Hepatocyte (in vitro differentiated cells): ENCODE measurements at regions not wholly inside any gene's neighbourhood (a gene's known extent, or its start where the extent isn't known, plus 50 kb on each side); places are given as distances from the start of the nearest gene placed in this dataset.

Experiments used
- EZH2 ChIP-seq: fragments of 200-600 bp; sonication (generic); IDR thresholded peaks from 2 replicates; pipeline ENCODE4 v1.6.1; 2016; ENCODE audit warnings: antibody characterized with exemption, mild to moderate bottlenecking, borderline replicate concordance
- EZH2phosphoT487 ChIP-seq: fragments of 200-600 bp; sonication (generic); IDR thresholded peaks from one replicate; pipeline ENCODE4 v1.6.1; 2018; ENCODE audit warnings: antibody characterized with exemption, mild to moderate bottlenecking, low read depth, moderate library complexity; ENCODE audit not compliant: unreplicated experiment, severe bottlenecking
- TF ChIP-seq, protein P1 (sequence below): fragments of 200-600 bp; sonication (generic); IDR thresholded peaks from 2 replicates; pipeline ENCODE4 v1.5.1; 2016; ENCODE audit warnings: antibody characterized with exemption, mild to moderate bottlenecking; ENCODE audit not compliant: poor library complexity

DNA sequence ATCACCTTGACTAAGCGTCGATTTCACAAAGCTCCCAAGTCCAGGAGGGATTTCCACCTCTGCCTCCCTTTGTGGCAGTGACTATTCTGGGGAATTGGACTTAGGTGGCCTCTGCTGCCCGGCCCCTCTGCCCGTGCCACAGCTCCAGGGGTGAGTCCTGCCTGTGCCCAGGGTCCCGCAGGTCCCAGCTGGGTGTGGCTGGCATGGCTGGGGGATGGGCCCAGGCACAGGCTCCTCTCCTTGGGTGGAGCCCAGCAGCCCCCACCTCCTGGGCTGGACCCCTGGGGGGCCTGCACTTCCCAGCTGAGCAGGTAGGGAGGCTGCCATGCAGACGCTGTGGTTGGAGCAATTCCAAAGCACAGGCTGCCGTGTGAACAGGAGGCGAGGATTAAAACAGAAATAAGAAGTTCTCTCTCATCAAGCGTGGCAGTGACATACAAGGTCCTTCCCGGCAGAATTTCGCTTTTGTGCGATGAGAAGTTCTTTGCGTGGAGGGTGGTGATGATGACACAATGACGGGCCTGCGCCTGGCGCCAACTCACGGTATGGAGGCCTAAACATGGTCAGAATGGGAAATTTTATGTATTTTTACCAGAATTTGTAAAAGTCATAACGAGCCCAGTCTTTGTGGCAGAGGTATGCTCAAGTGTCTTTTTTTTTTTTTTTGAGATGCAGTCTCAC lies 107.3 kb downstream of the BRD1 start:
- no peak for TF ChIP-seq EZH2
- TF ChIP-seq, protein P1, sequence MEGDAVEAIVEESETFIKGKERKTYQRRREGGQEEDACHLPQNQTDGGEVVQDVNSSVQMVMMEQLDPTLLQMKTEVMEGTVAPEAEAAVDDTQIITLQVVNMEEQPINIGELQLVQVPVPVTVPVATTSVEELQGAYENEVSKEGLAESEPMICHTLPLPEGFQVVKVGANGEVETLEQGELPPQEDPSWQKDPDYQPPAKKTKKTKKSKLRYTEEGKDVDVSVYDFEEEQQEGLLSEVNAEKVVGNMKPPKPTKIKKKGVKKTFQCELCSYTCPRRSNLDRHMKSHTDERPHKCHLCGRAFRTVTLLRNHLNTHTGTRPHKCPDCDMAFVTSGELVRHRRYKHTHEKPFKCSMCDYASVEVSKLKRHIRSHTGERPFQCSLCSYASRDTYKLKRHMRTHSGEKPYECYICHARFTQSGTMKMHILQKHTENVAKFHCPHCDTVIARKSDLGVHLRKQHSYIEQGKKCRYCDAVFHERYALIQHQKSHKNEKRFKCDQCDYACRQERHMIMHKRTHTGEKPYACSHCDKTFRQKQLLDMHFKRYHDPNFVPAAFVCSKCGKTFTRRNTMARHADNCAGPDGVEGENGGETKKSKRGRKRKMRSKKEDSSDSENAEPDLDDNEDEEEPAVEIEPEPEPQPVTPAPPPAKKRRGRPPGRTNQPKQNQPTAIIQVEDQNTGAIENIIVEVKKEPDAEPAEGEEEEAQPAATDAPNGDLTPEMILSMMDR = no peak
- no peak for TF ChIP-seq EZH2phosphoT487
